Ishikawa (cell line): ENCODE measurements at regions not wholly inside any gene's neighbourhood (a gene's known extent, or its start where the extent isn't known, plus 50 kb on each side); places are given as distances from the start of the nearest gene placed in this dataset.

Source experiments
- CEBPB ChIP-seq: IDR thresholded peaks from 2 replicates; pipeline ENCODE4 v1.6.1; 2012
- CREB1 ChIP-seq: IDR thresholded peaks from 2 replicates; pipeline ENCODE4 v1.6.1; 2012; ENCODE audit warnings: low read depth
- EGR1 ChIP-seq: IDR thresholded peaks from 2 replicates; pipeline ENCODE4 v1.6.1; 2012
- EP300 ChIP-seq: IDR thresholded peaks from 2 replicates; pipeline ENCODE4 v1.6.1; 2012; ENCODE audit warnings: borderline replicate concordance
- FOXM1 ChIP-seq: IDR thresholded peaks from 2 replicates; pipeline ENCODE4 v1.6.1; 2012; ENCODE audit warnings: low read depth, borderline replicate concordance
- MAX ChIP-seq: IDR thresholded peaks from 2 replicates; pipeline ENCODE4 v1.6.1; 2012
- NFIC ChIP-seq: IDR thresholded peaks from 2 replicates; pipeline ENCODE4 v1.6.1; 2012
- RAD21 ChIP-seq: IDR thresholded peaks from 2 replicates; pipeline ENCODE4 v1.6.1; 2012; ENCODE audit warnings: low read depth
- REST ChIP-seq: IDR thresholded peaks from 2 replicates; pipeline ENCODE4 v1.6.1; 2012; ENCODE audit warnings: low read depth, mild to moderate bottlenecking
- TAF1 ChIP-seq: IDR thresholded peaks from 2 replicates; pipeline ENCODE4 v1.6.1; 2012; ENCODE audit warnings: low read depth, mild to moderate bottlenecking
- TCF12 ChIP-seq: IDR thresholded peaks from 2 replicates; pipeline ENCODE4 v1.6.1; 2012; ENCODE audit warnings: low read depth
- TEAD4 ChIP-seq: IDR thresholded peaks from 2 replicates; pipeline ENCODE4 v1.6.1; 2012
- YY1 ChIP-seq: IDR thresholded peaks from 2 replicates; pipeline ENCODE4 v1.6.1; 2012; ENCODE audit warnings: low read depth
- ZBTB7A ChIP-seq: IDR thresholded peaks from 2 replicates; pipeline ENCODE4 v1.6.1; 2012; ENCODE audit warnings: low read depth

- TF ChIP-seq RAD21 (no peak), EP300 (no peak), YY1 (no peak), REST (no peak), TEAD4 (no peak), MAX (no peak), CREB1 (no peak), CEBPB (no peak), TAF1 (no peak), TCF12 (no peak), FOXM1 (no peak), ZBTB7A (no peak), NFIC (no peak), EGR1 (no peak)
Measured at GRCh38 chr4:104283303-104283702, 211.4 kb downstream of the CXXC4 start.
